ENCODE measurements at regions not wholly inside any gene's neighbourhood (a gene's known extent, or its start where the extent isn't known, plus 50 kb on each side); places are given as distances from the start of the nearest gene placed in this dataset.

- ATAC-seq (ENCODE audit: insufficient read depth, low FRiP score) (peak; percentile 78), DNase-seq (peak in 2 of 3 donors; percentile 72 to 79)
- peak overlapping the region in 1 of 2 donors; percentile 40 for H3K27ac ChIP-seq (ENCODE audit: low read depth in 1 of 2, low read length in 1 of 2)
- H3K4me1 ChIP-seq (ENCODE audit: control insufficient read depth in 5 of 5, insufficient read depth in 5 of 5, low read length in 5 of 5) = peaks cover 0 to 52% (median 16%) of the 10 kb centered on the region in 5 donors
- WGBS, 2 donors = 78 to 93% methylated on average over 2 of the region's 2 CpGs
- no peak for TF ChIP-seq CTCF (IDR thresholded peaks at IDR 0.05; ENCODE audit: control extremely low read depth, extremely low read depth)
- H3K27me3 ChIP-seq (ENCODE audit: control insufficient read depth in 3 of 3, insufficient read depth in 3 of 3, low read length in 2 of 3) = no peaks in the 10 kb centered on the region
- H3K9me3 ChIP-seq (ENCODE audit: control insufficient read depth in 4 of 4, insufficient read depth in 3 of 4, low read length in 3 of 4) = no peaks in the 10 kb centered on the region
- no peak overlapping the region for H3K4me3 ChIP-seq
- H3K9ac ChIP-seq (ENCODE audit: insufficient read depth in 1 of 2, low read length in 2 of 2) = no peak overlapping the region
- H3K36me3 ChIP-seq (ENCODE audit: control insufficient read depth in 4 of 4, insufficient read depth in 4 of 4, low read length in 4 of 4) = no peaks in the 10 kb centered on the region
These were observed 321.9 kb upstream of the RASGRP1 start for GRCh38 chr15:38886315-38887163.

GRCh38 chr15:38888701-38889221 lies 324.1 kb upstream of the RASGRP1 start:
- DNase-seq (peak; percentile 31 to 63 (median 51)), ATAC-seq (ENCODE audit: insufficient read depth, low FRiP score) (no peak)
- Histone ChIP-seq H3K27ac (ENCODE audit: low read depth in 1 of 2, low read length in 1 of 2) (no peak overlapping the region), H3K9me3 (ENCODE audit: control insufficient read depth in 4 of 4, insufficient read depth in 3 of 4, low read length in 3 of 4) (no peaks in the 10 kb centered on the region), H3K4me3 (no peak overlapping the region), H3K27me3 (ENCODE audit: control insufficient read depth in 3 of 3, insufficient read depth in 3 of 3, low read length in 2 of 3) (no peaks in the 10 kb centered on the region), H3K36me3 (ENCODE audit: control insufficient read depth in 4 of 4, insufficient read depth in 4 of 4, low read length in 4 of 4) (no peaks in the 10 kb centered on the region), H3K4me1 (ENCODE audit: control insufficient read depth in 5 of 5, insufficient read depth in 5 of 5, low read length in 5 of 5) (peaks cover 0 to 54% (median 16%) of the 10 kb centered on the region in 5 donors), H3K9ac (ENCODE audit: insufficient read depth in 1 of 2, low read length in 2 of 2) (no peak overlapping the region)
- TF ChIP-seq CTCF (IDR thresholded peaks at IDR 0.05; ENCODE audit: control extremely low read depth, extremely low read depth) = no peak
- 89 to 90% methylated on average over 5 of the region's 5 CpGs for WGBS, 2 donors

GRCh38 chr15:38890194-38890593 lies 325.6 kb upstream of the RASGRP1 start:
- H3K9ac ChIP-seq (ENCODE audit: insufficient read depth in 1 of 2, low read length in 2 of 2) = no peak overlapping the region
- H3K9me3 ChIP-seq (ENCODE audit: control insufficient read depth in 4 of 4, insufficient read depth in 3 of 4, low read length in 3 of 4) = no peaks in the 10 kb centered on the region
- no peak overlapping the region for H3K4me3 ChIP-seq
- no peak for TF ChIP-seq CTCF (IDR thresholded peaks at IDR 0.05; ENCODE audit: control extremely low read depth, extremely low read depth)
- no peak overlapping the region for H3K27ac ChIP-seq (ENCODE audit: low read depth in 1 of 2, low read length in 1 of 2)
- WGBS, 2 donors = 96% methylated on average over 3 of the region's 3 CpGs
- ATAC-seq (ENCODE audit: insufficient read depth, low FRiP score) (no peak), DNase-seq (no peak)
- H3K4me1 ChIP-seq (ENCODE audit: control insufficient read depth in 5 of 5, insufficient read depth in 5 of 5, low read length in 5 of 5) = peaks cover 0 to 54% (median 27%) of the 10 kb centered on the region in 5 donors
- H3K27me3 ChIP-seq (ENCODE audit: control insufficient read depth in 3 of 3, insufficient read depth in 3 of 3, low read length in 2 of 3) = no peaks in the 10 kb centered on the region
- H3K36me3 ChIP-seq (ENCODE audit: control insufficient read depth in 4 of 4, insufficient read depth in 4 of 4, low read length in 4 of 4) = no peaks in the 10 kb centered on the region
